NCI-H524 (cell line): ENCODE measurements at regions not wholly inside any gene's neighbourhood (a gene's known extent, or its start where the extent isn't known, plus 50 kb on each side); places are given as distances from the start of the nearest gene placed in this dataset.

Source experiments
- DNase-seq, 2 experiments: peaks; one replicate each; lab custom pipeline; 2025; lab: John Stamatoyannopoulos, UW

DNA sequence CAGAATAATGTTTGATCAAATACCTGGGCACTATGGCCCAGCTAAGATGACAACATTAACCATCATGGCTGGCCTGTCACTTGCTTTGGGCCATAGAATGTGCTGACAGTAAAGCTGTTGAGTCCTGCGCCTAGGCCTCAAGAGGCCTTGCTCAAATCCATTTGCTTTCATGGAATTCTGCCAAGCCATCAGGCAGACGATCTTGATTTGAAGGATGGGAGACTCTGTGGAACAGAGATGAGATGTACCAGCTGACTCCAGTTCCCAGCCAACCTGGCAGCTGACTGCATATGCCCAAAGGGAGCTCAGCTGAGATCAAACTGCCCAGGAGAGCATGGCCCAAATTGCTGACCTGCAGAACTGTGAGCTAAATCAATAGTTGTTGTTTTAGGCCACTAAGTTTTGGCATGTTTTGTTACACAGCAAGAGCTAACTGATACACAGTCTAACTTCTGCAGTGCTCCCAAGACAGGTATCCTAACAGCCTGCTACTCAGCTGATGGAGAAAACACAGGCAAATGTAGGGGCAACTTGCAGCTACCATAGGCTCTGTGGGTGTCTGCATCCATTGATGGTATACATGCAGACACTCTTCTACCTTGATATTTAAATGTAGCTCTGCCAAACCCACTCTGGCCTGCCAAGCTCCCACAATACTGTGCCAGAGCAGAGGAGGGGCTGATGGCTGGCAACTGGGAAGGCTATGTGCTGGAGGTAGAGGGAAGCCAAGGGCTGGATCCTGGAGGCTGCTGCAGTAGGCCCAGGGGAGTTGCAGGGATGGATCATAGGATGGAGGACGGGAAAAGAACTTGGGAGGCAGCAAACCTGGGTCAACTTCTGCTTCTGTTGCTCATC lies 55.2 kb upstream of the RNF24 start:
- peak in 1 of 2 experiments; percentile 19 for DNase-seq

DNA sequence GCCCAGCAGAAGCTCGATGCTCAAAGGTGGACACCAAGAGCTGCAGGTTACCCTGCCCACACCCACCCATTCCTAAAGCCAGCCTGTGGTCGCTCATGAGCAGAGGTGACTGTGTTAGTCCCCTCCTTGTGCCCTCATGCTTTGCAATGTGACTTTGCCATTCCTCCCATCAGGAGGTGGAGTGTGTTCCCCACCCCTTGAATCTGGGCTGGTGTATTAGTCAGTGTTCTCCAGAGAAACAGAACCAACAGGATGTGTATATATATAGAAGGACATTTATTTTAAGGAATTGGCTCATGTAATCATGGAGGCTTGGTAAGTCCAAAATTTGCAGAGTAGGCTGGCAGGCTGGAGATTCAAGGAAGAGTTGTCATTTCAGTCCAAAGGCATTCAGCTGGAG lies 54.4 kb upstream of the RNF24 start:
- no peak for DNase-seq

DNA sequence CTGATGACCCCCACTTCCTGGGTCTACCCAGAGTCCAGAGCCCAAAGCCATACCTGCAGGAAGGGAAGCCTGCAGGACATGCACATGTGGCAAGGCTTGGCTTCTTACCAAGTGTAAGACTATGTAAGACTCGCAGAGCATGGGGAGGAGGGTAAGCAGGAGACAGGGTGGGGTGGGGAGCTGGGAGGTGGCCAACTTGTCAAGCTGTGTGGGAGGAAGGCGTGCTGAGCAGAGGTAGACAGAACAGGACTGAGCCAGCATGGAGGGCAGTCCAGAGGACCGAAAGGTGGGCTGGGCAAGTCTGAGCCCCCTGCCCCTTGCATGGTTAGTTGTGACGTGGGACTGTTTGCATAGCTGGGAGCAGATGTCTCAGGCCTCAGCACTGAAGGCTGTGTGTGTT lies 53.4 kb upstream of the RNF24 start:
- no peak for DNase-seq

DNA sequence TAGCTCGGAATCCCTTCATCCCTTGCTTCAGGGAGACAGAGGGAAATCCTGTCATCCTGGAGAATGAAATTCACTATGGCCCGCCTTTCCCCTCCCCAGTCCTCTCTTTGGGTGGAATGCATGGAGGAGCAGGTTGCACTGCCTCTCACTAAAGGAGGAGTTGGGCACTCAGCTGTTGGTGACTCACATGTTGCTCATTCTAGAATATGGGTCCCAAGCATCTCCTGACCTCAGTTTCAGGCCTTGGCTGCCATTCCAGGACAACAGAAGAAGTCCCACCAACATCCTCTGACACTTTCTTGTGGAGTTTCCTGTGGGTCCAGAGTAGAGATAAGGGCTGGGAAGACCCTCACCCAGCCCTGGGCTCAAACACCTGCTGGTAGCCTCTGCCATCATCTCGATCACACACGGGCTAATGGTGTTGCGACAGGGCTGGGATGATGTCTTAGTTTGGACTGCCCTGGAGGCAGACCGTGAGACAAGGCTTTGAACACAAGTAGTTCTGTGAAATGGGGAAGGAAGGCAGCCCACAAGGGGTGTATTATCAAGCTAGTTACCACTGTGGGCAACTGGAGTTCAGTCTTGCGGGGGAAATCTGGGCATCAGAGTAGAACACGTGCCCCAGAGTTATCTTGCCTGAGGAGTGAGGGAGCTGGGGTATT lies 52.4 kb upstream of the RNF24 start:
- DNase-seq, result no peak

DNA sequence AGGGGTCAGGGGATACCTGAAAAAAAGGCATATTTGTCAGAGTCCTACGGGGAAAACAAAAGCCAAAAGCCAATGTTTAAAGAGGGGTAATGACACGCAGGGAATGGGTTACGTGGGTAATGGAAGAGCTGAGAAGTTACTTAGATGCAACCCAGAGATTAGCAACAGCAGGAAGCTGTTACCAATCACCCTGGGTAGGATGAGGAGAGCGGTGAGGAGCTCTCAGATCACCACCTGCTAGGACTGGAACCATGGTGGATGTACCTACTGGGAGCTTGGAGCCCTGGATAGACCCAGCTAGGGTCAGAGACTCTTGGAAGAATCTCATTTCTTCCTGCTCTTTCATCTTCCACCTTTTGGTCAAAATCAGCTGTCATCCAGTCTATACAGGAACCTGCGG lies 51.2 kb upstream of the RNF24 start:
- no peak for DNase-seq

DNA sequence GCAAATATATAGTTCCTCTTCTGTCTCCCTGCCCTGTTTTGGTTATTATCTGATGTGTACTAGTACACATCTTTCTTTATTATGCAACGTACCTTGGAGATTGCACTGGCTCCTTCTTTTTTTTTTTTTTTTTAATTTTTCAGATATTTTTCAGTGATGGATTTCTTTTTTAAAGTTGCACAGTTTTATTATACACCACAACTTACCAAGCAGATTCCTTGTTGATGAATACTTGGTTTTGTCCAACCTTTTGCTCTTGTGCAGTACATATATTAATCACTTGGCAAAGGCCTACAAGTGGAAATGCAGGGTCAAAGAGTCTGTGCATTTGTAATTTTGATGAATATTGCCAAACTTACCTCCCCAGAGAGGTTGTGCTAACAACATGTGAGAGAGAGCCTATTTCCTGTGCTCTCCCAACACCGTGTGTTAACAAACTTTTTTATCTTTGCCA lies 50.1 kb upstream of the RNF24 start:
- no peak for DNase-seq
